Panc1 (cell line): ENCODE measurements at regions not wholly inside any gene's neighbourhood (a gene's known extent, or its start where the extent isn't known, plus 50 kb on each side); places are given as distances from the start of the nearest gene placed in this dataset.
A peak's percentile ranks its signal among the peaks of the same experiment; 100 is the strongest.

Source experiments
- ATAC-seq: fragments of 200-7000 bp; cut with Tn5 transposase; 2 replicates; pipeline ENCODE4 v1.9.1; 2020; ENCODE audit warnings: mild to moderate bottlenecking, moderate library complexity
- BruUV-seq: library from RNA; stranded (reverse); fragments of 400-500 nt; replicated peaks from 2 replicates; lab custom pipeline; 2021; lab: Mats Ljungman, UMichigan
- CTCF ChIA-PET: fragments of 300-600 bp; sonication (Branson Sonifier 250); formaldehyde crosslinking; loops from one replicate; lab custom pipeline; 2022; ENCODE audit warnings: antibody characterized with exemption; lab: Charles Lee
- POLR2A ChIA-PET: fragments of 300-600 bp; sonication (Branson Sonifier 250); formaldehyde crosslinking; loops from one replicate; lab custom pipeline; 2022; ENCODE audit warnings: antibody characterized with exemption; lab: Charles Lee
- DNase-seq: peaks from one replicate; pipeline ENCODE4 v3.0.0-alpha.2; 2010; ENCODE audit warnings: low read depth, low spot score
- H3K27ac ChIP-seq: 2 replicates; pipeline ENCODE4 v1.5.1; 2011; ENCODE audit warnings: mild to moderate bottlenecking, low read length, inconsistent platforms
- H3K27me3 ChIP-seq: fragments of 200-500 bp; sonication (Bioruptor generic); 2 replicates; pipeline ENCODE4 v1.6.0; 2014; ENCODE audit warnings: low read length, inconsistent platforms; ENCODE audit not compliant: control insufficient read depth, insufficient read depth
- H3K36me3 ChIP-seq: fragments of 200-500 bp; sonication (Bioruptor generic); 2 replicates; pipeline ENCODE4 v1.5.1; 2014; ENCODE audit warnings: inconsistent platforms, mild to moderate bottlenecking, low read length, moderate library complexity; ENCODE audit not compliant: control insufficient read depth, insufficient read depth
- H3K4me1 ChIP-seq: 2 replicates; pipeline ENCODE4 v1.5.1; 2011; ENCODE audit warnings: inconsistent platforms, mild to moderate bottlenecking, low read length, moderate library complexity; ENCODE audit not compliant: control insufficient read depth, insufficient read depth
- H3K4me3 ChIP-seq, 2 experiments: 2 replicates each; pipeline ENCODE4 v1.5.1; 2011 to 2012; ENCODE audit warnings: low read depth in 2 of 2, low read length in 2 of 2, mild to moderate bottlenecking in 2 of 2, inconsistent platforms in 1 of 2, moderate library complexity in 1 of 2
- H3K9me3 ChIP-seq: fragments of 200-500 bp; sonication (Bioruptor generic); 2 replicates; pipeline ENCODE4 v1.5.1; 2014; ENCODE audit warnings: low read depth, mild to moderate bottlenecking, inconsistent platforms, low read length, moderate library complexity; ENCODE audit not compliant: control insufficient read depth, insufficient read depth
- POLR2AphosphoS5 ChIP-seq: IDR thresholded peaks from 2 replicates; pipeline ENCODE4 v1.6.1; 2012; ENCODE audit warnings: mild to moderate bottlenecking, low read depth, low read length, moderate library complexity
- SIN3A ChIP-seq: IDR thresholded peaks from 2 replicates; pipeline ENCODE4 v1.6.1; 2012; ENCODE audit warnings: low read depth, mild to moderate bottlenecking, low read length, moderate library complexity, borderline replicate concordance; ENCODE audit not compliant: insufficient read depth
- TCF7L2 ChIP-seq: IDR thresholded peaks from 2 replicates; pipeline ENCODE4 v1.6.1; 2011; ENCODE audit warnings: mild to moderate bottlenecking, low read depth, low read length, inconsistent platforms
- in situ Hi-C: cut with HindIII; loops from 2 replicates; pipeline ENCODE4 v1.10.0; 2016; ENCODE audit warnings: low sequenced_read_pairs, low pct_unique_long_range_greater_than_20kb
- intact Hi-C: fragments of 100-400 bp; cut with micrococcal nuclease; formaldehyde crosslinking; loops from one replicate; pipeline ENCODE4 v1.10.0; 2022; ENCODE audit not compliant: unreplicated experiment
- TF ChIP-seq, protein P1 (sequence below): fragments of 450-650 bp; IDR thresholded peaks from 2 replicates; pipeline ENCODE4 v1.5.1; 2017; ENCODE audit warnings: mild to moderate bottlenecking
- TF ChIP-seq, protein P2 (sequence below), 2 experiments: IDR thresholded peaks; 2 replicates each; pipeline ENCODE4 v1.6.1; 2011 to 2012; ENCODE audit warnings: low read depth in 2 of 2, control low read depth in 1 of 2, low read length in 1 of 2, mild to moderate bottlenecking in 1 of 2, moderate library complexity in 1 of 2; ENCODE audit not compliant: insufficient read depth in 1 of 2

DNA sequence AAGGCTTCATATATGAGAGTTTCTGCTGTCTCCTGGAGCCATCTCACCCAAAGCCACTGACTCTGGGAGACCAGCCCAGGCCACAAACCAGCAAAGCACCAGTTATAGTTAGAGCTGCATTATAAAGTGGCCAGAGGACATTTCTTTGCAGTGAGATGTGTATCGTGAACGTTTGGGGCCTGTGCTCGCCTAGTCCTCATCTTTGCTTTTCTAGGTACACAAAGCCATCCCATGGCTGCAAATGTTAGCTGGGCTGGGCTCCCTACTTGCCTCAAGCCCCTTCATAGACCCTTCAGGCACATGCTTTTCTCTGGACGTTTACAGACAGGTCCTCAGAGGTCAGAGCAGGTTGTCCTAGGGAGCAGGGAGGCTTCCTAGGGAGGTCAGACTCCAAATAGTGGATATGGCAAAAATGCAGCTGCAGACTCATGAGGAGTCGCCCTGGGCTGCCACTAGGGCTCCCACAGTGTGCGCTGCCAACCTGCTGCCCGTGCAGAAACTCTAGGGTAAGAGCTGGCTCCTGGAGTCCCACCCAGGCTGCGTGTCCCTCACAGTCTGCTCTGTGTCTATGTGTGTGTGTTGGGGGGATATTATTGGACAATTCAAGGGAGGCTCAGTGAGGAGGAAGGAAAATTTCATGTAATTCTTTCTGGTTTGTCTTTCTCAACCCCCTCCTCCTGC, 141.0 kb downstream of the RPIA start:
- TF ChIP-seq TCF7L2 (no peak), SIN3A (no peak), POLR2AphosphoS5 (no peak)
- TF ChIP-seq, protein P1, sequence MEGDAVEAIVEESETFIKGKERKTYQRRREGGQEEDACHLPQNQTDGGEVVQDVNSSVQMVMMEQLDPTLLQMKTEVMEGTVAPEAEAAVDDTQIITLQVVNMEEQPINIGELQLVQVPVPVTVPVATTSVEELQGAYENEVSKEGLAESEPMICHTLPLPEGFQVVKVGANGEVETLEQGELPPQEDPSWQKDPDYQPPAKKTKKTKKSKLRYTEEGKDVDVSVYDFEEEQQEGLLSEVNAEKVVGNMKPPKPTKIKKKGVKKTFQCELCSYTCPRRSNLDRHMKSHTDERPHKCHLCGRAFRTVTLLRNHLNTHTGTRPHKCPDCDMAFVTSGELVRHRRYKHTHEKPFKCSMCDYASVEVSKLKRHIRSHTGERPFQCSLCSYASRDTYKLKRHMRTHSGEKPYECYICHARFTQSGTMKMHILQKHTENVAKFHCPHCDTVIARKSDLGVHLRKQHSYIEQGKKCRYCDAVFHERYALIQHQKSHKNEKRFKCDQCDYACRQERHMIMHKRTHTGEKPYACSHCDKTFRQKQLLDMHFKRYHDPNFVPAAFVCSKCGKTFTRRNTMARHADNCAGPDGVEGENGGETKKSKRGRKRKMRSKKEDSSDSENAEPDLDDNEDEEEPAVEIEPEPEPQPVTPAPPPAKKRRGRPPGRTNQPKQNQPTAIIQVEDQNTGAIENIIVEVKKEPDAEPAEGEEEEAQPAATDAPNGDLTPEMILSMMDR: no peak
- TF ChIP-seq, protein P2, sequence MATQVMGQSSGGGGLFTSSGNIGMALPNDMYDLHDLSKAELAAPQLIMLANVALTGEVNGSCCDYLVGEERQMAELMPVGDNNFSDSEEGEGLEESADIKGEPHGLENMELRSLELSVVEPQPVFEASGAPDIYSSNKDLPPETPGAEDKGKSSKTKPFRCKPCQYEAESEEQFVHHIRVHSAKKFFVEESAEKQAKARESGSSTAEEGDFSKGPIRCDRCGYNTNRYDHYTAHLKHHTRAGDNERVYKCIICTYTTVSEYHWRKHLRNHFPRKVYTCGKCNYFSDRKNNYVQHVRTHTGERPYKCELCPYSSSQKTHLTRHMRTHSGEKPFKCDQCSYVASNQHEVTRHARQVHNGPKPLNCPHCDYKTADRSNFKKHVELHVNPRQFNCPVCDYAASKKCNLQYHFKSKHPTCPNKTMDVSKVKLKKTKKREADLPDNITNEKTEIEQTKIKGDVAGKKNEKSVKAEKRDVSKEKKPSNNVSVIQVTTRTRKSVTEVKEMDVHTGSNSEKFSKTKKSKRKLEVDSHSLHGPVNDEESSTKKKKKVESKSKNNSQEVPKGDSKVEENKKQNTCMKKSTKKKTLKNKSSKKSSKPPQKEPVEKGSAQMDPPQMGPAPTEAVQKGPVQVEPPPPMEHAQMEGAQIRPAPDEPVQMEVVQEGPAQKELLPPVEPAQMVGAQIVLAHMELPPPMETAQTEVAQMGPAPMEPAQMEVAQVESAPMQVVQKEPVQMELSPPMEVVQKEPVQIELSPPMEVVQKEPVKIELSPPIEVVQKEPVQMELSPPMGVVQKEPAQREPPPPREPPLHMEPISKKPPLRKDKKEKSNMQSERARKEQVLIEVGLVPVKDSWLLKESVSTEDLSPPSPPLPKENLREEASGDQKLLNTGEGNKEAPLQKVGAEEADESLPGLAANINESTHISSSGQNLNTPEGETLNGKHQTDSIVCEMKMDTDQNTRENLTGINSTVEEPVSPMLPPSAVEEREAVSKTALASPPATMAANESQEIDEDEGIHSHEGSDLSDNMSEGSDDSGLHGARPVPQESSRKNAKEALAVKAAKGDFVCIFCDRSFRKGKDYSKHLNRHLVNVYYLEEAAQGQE (IDR thresholded peaks at IDR 0.05; ENCODE audit: insufficient read depth in 1 of 2, low read depth in 2 of 2, low read length in 1 of 2): no peak
- H3K4me1 ChIP-seq: no peaks in the 10 kb centered on the region
- H3K27ac ChIP-seq: no peak overlapping the region
- CTCF ChIA-PET: no interaction called here
- H3K27me3 ChIP-seq: no peaks in the 10 kb centered on the region
- ATAC-seq: peak; percentile 54
- intact Hi-C loops: no loop called here
- in situ Hi-C loops: no loop called here
- H3K4me3 ChIP-seq: no peak overlapping the region
- H3K9me3 ChIP-seq: no peaks in the 10 kb centered on the region
- BruUV-seq: no TSS peak
- POLR2A ChIA-PET: no interaction called here
- DNase-seq: no peak
- H3K36me3 ChIP-seq: no peaks in the 10 kb centered on the region

DNA sequence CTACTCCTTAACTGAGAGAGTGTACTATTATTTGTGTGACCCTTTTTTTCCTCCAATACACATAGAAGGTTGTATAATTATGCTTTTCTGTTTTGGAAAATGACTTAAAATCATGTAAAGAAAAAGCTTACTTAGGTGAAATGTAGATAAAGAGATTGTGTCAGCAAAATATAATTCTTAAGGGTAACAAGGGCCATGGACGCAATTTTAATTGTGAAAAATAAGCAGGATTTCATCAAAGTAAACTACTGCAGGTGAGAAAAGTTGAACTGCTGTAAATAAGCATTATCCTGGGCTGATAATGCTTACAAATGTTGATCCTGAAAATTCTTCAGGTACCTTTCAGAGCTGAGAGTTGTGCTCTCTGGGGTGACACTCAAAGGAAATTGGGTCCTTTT, 141.5 kb downstream of the RPIA start:
- BruUV-seq: no TSS peak
- TF ChIP-seq, protein P1: no peak
- no peak for TF ChIP-seq POLR2AphosphoS5
- TF ChIP-seq, protein P2 (IDR thresholded peaks at IDR 0.05; ENCODE audit: insufficient read depth in 1 of 2, low read depth in 2 of 2, low read length in 1 of 2): no peak
- DNase-seq: no peak
- intact Hi-C loops: no loop called here
- ChIA-PET POLR2A (no interaction called here), CTCF (no interaction called here)
- no peak for ATAC-seq
- Histone ChIP-seq H3K9me3 (no peaks in the 10 kb centered on the region), H3K4me1 (no peaks in the 10 kb centered on the region), H3K27ac (no peak overlapping the region), H3K36me3 (no peaks in the 10 kb centered on the region), H3K27me3 (no peaks in the 10 kb centered on the region), H3K4me3 (no peak overlapping the region)
- in situ Hi-C loops: no loop called here
